ENCODE measurements at regions not wholly inside any gene's neighbourhood (a gene's known extent, or its start where the extent isn't known, plus 50 kb on each side); places are given as distances from the start of the nearest gene placed in this dataset.

- H3K79me2 ChIP-seq (ENCODE audit: low read depth): no peaks in the 10 kb centered on the region
- no peak overlapping the region for H3K27ac ChIP-seq
- intact Hi-C loops (cut with micrococcal nuclease; ENCODE audit: unreplicated experiment): no loop called here
- H3K4me3 ChIP-seq: no peak overlapping the region
- H3K9me3 ChIP-seq (ENCODE audit: insufficient read depth, low read depth): no peaks in the 10 kb centered on the region
- ChIA-PET POLR2A (ENCODE audit: unreplicated experiment) (no interaction called here), CTCF (no interaction called here)
- no peaks in the 10 kb centered on the region for H3K9me2 ChIP-seq (ENCODE audit: insufficient read depth)
- no peak overlapping the region for H2AFZ ChIP-seq
- TF ChIP-seq, protein P1, sequence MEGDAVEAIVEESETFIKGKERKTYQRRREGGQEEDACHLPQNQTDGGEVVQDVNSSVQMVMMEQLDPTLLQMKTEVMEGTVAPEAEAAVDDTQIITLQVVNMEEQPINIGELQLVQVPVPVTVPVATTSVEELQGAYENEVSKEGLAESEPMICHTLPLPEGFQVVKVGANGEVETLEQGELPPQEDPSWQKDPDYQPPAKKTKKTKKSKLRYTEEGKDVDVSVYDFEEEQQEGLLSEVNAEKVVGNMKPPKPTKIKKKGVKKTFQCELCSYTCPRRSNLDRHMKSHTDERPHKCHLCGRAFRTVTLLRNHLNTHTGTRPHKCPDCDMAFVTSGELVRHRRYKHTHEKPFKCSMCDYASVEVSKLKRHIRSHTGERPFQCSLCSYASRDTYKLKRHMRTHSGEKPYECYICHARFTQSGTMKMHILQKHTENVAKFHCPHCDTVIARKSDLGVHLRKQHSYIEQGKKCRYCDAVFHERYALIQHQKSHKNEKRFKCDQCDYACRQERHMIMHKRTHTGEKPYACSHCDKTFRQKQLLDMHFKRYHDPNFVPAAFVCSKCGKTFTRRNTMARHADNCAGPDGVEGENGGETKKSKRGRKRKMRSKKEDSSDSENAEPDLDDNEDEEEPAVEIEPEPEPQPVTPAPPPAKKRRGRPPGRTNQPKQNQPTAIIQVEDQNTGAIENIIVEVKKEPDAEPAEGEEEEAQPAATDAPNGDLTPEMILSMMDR (conservative IDR thresholded peaks at IDR 0.05): no peak
- TF ChIP-seq EZH2 (IDR thresholded peaks at IDR 0.05; ENCODE audit: low read depth): no peak
- H4K20me1 ChIP-seq (ENCODE audit: insufficient read depth): no peaks in the 10 kb centered on the region
- no TSS peak for BruUV-seq (replicated peaks)
- no peak for DNase-seq
- H3K36me3 ChIP-seq (ENCODE audit: low read depth): no peaks in the 10 kb centered on the region
- H3F3A ChIP-seq (ENCODE audit: insufficient read depth, low read depth): no peaks in the 10 kb centered on the region
- no peaks in the 10 kb centered on the region for H3K27me3 ChIP-seq (ENCODE audit: insufficient read depth, low read depth)
- no peaks in the 10 kb centered on the region for H3K4me1 ChIP-seq (replicated peaks; ENCODE audit: insufficient read depth)
- H3K4me2 ChIP-seq: no peak overlapping the region
These were observed 1236.3 kb upstream of the ACVR2A start for GRCh38 chr2:146608490-146608889.

- Histone ChIP-seq H3K79me2 (ENCODE audit: low read depth) (no peaks in the 10 kb centered on the region), H3K4me1 (replicated peaks; ENCODE audit: insufficient read depth) (no peaks in the 10 kb centered on the region), H3K27me3 (ENCODE audit: insufficient read depth, low read depth) (no peaks in the 10 kb centered on the region), H3K4me2 (no peak overlapping the region), H3K4me3 (no peak overlapping the region), H2AFZ (no peak overlapping the region), H3K27ac (no peak overlapping the region), H3F3A (ENCODE audit: insufficient read depth, low read depth) (no peaks in the 10 kb centered on the region), H3K9me2 (ENCODE audit: insufficient read depth) (no peaks in the 10 kb centered on the region), H3K9me3 (ENCODE audit: insufficient read depth, low read depth) (no peaks in the 10 kb centered on the region), H3K36me3 (ENCODE audit: low read depth) (no peaks in the 10 kb centered on the region), H4K20me1 (ENCODE audit: insufficient read depth) (no peaks in the 10 kb centered on the region)
- no peak for TF ChIP-seq EZH2 (IDR thresholded peaks at IDR 0.05; ENCODE audit: low read depth)
- TF ChIP-seq, protein P1 (conservative IDR thresholded peaks at IDR 0.05): no peak
- intact Hi-C loops (cut with micrococcal nuclease; ENCODE audit: unreplicated experiment): no loop called here
- no TSS peak for BruUV-seq (replicated peaks)
- DNase-seq: no peak
- ChIA-PET POLR2A (ENCODE audit: unreplicated experiment) (no interaction called here), CTCF (no interaction called here)
These were observed 1240.3 kb upstream of the ACVR2A start for GRCh38 chr2:146604521-146604920.

GRCh38 chr2:146602856-146603255 lies 1242.0 kb upstream of the ACVR2A start:
- CTCF ChIA-PET: interaction anchor here (0.7 kb wide), 2 partner anchors 25 to 827 kb away, joined by 3 to 5 read pairs; no protein-coding TSS in a partner anchor
- Histone ChIP-seq H3K4me3 (no peak overlapping the region), H3K4me2 (no peak overlapping the region), H3F3A (ENCODE audit: insufficient read depth, low read depth) (no peaks in the 10 kb centered on the region), H3K4me1 (replicated peaks; ENCODE audit: insufficient read depth) (no peaks in the 10 kb centered on the region), H3K9me3 (ENCODE audit: insufficient read depth, low read depth) (no peaks in the 10 kb centered on the region), H3K27ac (no peak overlapping the region), H3K9me2 (ENCODE audit: insufficient read depth) (no peaks in the 10 kb centered on the region), H3K79me2 (ENCODE audit: low read depth) (no peaks in the 10 kb centered on the region), H3K27me3 (ENCODE audit: insufficient read depth, low read depth) (no peaks in the 10 kb centered on the region), H3K36me3 (ENCODE audit: low read depth) (no peaks in the 10 kb centered on the region), H2AFZ (no peak overlapping the region), H4K20me1 (ENCODE audit: insufficient read depth) (no peaks in the 10 kb centered on the region)
- intact Hi-C loops (cut with micrococcal nuclease; ENCODE audit: unreplicated experiment): loop anchor here (1.0 kb wide), 1 partner anchor 31 kb away; no protein-coding TSS in a partner anchor
- POLR2A ChIA-PET (ENCODE audit: unreplicated experiment): interaction anchor here (0.7 kb wide), 1 partner anchor 24 kb away, joined by 3 read pairs; no protein-coding TSS in a partner anchor
- no TSS peak for BruUV-seq (replicated peaks)
- no peak for TF ChIP-seq EZH2 (IDR thresholded peaks at IDR 0.05; ENCODE audit: low read depth)
- DNase-seq: no peak

- intact Hi-C loops (cut with micrococcal nuclease; ENCODE audit: unreplicated experiment): loop anchor here (1.0 kb wide), 1 partner anchor 32 kb away; no protein-coding TSS in a partner anchor
- ChIA-PET POLR2A (ENCODE audit: unreplicated experiment) (interaction anchor here (0.6 to 0.7 kb wide), 3 partner anchors 23 to 40 kb away, joined by 3 to 5 read pairs (median 3); no protein-coding TSS in a partner anchor), CTCF (interaction anchor here (0.7 kb wide), 2 partner anchors 24 to 827 kb away, joined by 3 to 5 read pairs; no protein-coding TSS in a partner anchor)
- no peak overlapping the region for H3K27ac ChIP-seq
- H3K4me1 ChIP-seq (replicated peaks; ENCODE audit: insufficient read depth): no peaks in the 10 kb centered on the region
- H3K36me3 ChIP-seq (ENCODE audit: low read depth): no peaks in the 10 kb centered on the region
- no peaks in the 10 kb centered on the region for H3K79me2 ChIP-seq (ENCODE audit: low read depth)
- no TSS peak for BruUV-seq (replicated peaks)
- H3K4me2 ChIP-seq: no peak overlapping the region
- H2AFZ ChIP-seq: no peak overlapping the region
- no peaks in the 10 kb centered on the region for H3K9me3 ChIP-seq (ENCODE audit: insufficient read depth, low read depth)
- no peaks in the 10 kb centered on the region for H3K27me3 ChIP-seq (ENCODE audit: insufficient read depth, low read depth)
- DNase-seq: peak in 1 of 2 experiments; percentile 9
- no peaks in the 10 kb centered on the region for H3K9me2 ChIP-seq (ENCODE audit: insufficient read depth)
- TF ChIP-seq EZH2 (IDR thresholded peaks at IDR 0.05; ENCODE audit: low read depth): no peak
- H3F3A ChIP-seq (ENCODE audit: insufficient read depth, low read depth): no peaks in the 10 kb centered on the region
- H4K20me1 ChIP-seq (ENCODE audit: insufficient read depth): no peaks in the 10 kb centered on the region
- no peak overlapping the region for H3K4me3 ChIP-seq
These were observed 1242.4 kb upstream of the ACVR2A start for GRCh38 chr2:146602383-146602782.
